SK-N-SH (cell line): ENCODE measurements at regions not wholly inside any gene's neighbourhood (a gene's known extent, or its start where the extent isn't known, plus 50 kb on each side); places are given as distances from the start of the nearest gene placed in this dataset.

Source experiments
- CTCF ChIA-PET: fragments of 300-600, 350-600 bp; formaldehyde crosslinking; extraction: SDS; loops from one replicate; lab custom pipeline; 2021; lab: Yijun Ruan, JAX
- POLR2A ChIA-PET: fragments of 350-600 bp; sonication (Branson Sonifier 250); formaldehyde crosslinking; extraction: SDS; loops from one replicate; lab custom pipeline; 2020; ENCODE audit warnings: antibody characterized with exemption, inconsistent platforms; lab: Yijun Ruan, JAX
- DNase-seq: peaks from one replicate; pipeline ENCODE4 v3.0.0; 2012
- H2AFZ ChIP-seq: fragments of 200-600 bp; sonication (generic); 2 replicates; pipeline ENCODE4 v1.8.1; 2016; ENCODE audit warnings: antibody characterized with exemption, mild to moderate bottlenecking, low read depth
- H3F3A ChIP-seq: fragments of 200-600 bp; sonication (generic); replicated peaks from 2 replicates; pipeline ENCODE3; 2016; ENCODE audit warnings: antibody characterized with exemption, mild to moderate bottlenecking; ENCODE audit not compliant: insufficient read depth
- H3K27ac ChIP-seq, 2 experiments: fragments of 200-500 bp in 1 of 2; fragments of 200-600 bp in 1 of 2; sonication (Bioruptor generic) in 1 of 2; sonication (generic), shearing (Covaris generic) in 1 of 2; 2 replicates each; pipeline versions ENCODE4 v1.5.1 to v1.6.1; 2014 to 2016; ENCODE audit warnings: low read depth in 2 of 2, inconsistent platforms in 1 of 2, low read length in 1 of 2, mild to moderate bottlenecking in 1 of 2, mixed read lengths in 1 of 2
- H3K27me3 ChIP-seq: fragments of 200-600 bp; sonication (generic), shearing (Covaris generic); 2 replicates; pipeline ENCODE4 v1.6.1; 2016; ENCODE audit warnings: mixed run types; ENCODE audit not compliant: insufficient read depth
- H3K36me3 ChIP-seq, 2 experiments: fragments of 200-500 bp in 1 of 2; fragments of 200-600 bp in 1 of 2; sonication (Bioruptor generic) in 1 of 2; sonication (generic) in 1 of 2; replicated peaks in 1 of 2; 2 replicates each; pipeline versions ENCODE3 to v1.5.1; 2014 to 2016; ENCODE audit warnings: low read length in 1 of 2, mild to moderate bottlenecking in 1 of 2; ENCODE audit not compliant: insufficient read depth in 2 of 2, control insufficient read depth in 1 of 2
- H3K4me1 ChIP-seq, 2 experiments: fragments of 200-500 bp in 1 of 2; fragments of 200-600 bp in 1 of 2; sonication (Bioruptor generic) in 1 of 2; sonication (generic), shearing (Covaris generic) in 1 of 2; 2 replicates each; pipeline versions ENCODE4 v1.5.1 to v1.6.1; 2014 to 2016; ENCODE audit warnings: low read depth in 1 of 2, low read length in 1 of 2, mixed run types in 1 of 2; ENCODE audit not compliant: insufficient read depth in 2 of 2, control insufficient read depth in 1 of 2
- H3K4me2 ChIP-seq: fragments of 200-600 bp; sonication (generic), shearing (Covaris generic); 2 replicates; pipeline ENCODE4 v1.6.1; 2017; ENCODE audit warnings: mixed run types
- H3K4me3 ChIP-seq, 2 experiments: fragments of 200-500 bp in 1 of 2; fragments of 200-600 bp in 1 of 2; sonication (Bioruptor generic) in 1 of 2; sonication (generic), shearing (Covaris generic) in 1 of 2; 2 replicates each; pipeline versions ENCODE4 v1.5.1 to v1.8.1; 2014 to 2016; ENCODE audit warnings: low read depth in 2 of 2, inconsistent platforms in 1 of 2, low read length in 1 of 2, mild to moderate bottlenecking in 1 of 2, mixed read lengths in 1 of 2, moderate library complexity in 1 of 2
- H3K79me2 ChIP-seq: fragments of 200-600 bp; sonication (generic); 2 replicates; pipeline ENCODE4 v1.8.1; 2017; ENCODE audit warnings: mild to moderate bottlenecking; ENCODE audit not compliant: insufficient read depth
- H3K9ac ChIP-seq: fragments of 200-600 bp; sonication (generic); 2 replicates; pipeline ENCODE4 v1.6.1; 2017; ENCODE audit warnings: mixed run types
- H3K9me2 ChIP-seq: fragments of 200-600 bp; sonication (generic); 2 replicates; pipeline ENCODE4 v1.6.1; 2017; ENCODE audit warnings: mixed run types
- H3K9me3 ChIP-seq: fragments of 200-600 bp; sonication (generic); 2 replicates; pipeline ENCODE4 v1.6.1; 2017; ENCODE audit warnings: mixed run types, mild to moderate bottlenecking, moderate library complexity
- H4K20me1 ChIP-seq: fragments of 200-600 bp; sonication (generic); 2 replicates; pipeline ENCODE4 v1.6.1; 2017; ENCODE audit warnings: mild to moderate bottlenecking, mixed run types; ENCODE audit not compliant: insufficient read depth
- EZH2phosphoT487 ChIP-seq: fragments of 200-600 bp; sonication (generic); IDR thresholded peaks from 2 replicates; pipeline ENCODE4 v1.6.1; 2017; ENCODE audit warnings: low read depth, mixed run types, mild to moderate bottlenecking, antibody characterized with exemption, moderate library complexity, borderline replicate concordance
- FOXM1 ChIP-seq: IDR thresholded peaks from 2 replicates; pipeline ENCODE4 v1.4.0; 2012; ENCODE audit warnings: low read depth, mild to moderate bottlenecking
- GABPA ChIP-seq: IDR thresholded peaks from 2 replicates; pipeline ENCODE4 v1.4.0; 2012; ENCODE audit warnings: low read depth, mild to moderate bottlenecking
- GATA2 ChIP-seq: sonication (generic); formaldehyde crosslinking; IDR thresholded peaks from 2 replicates; pipeline ENCODE4 v1.5.0; 2020; ENCODE audit warnings: mild to moderate bottlenecking, missing genetic modification reagents
- IRF3 ChIP-seq: fragments of 150-350 bp; IDR thresholded peaks from 2 replicates; pipeline ENCODE4 v1.6.1; 2016; ENCODE audit warnings: mild to moderate bottlenecking, low read depth, low read length
- MAX ChIP-seq: IDR thresholded peaks from 2 replicates; pipeline ENCODE4 v1.4.0; 2012; ENCODE audit warnings: low read depth
- NFIC ChIP-seq: IDR thresholded peaks from 2 replicates; pipeline ENCODE4 v1.4.0; 2012; ENCODE audit warnings: borderline replicate concordance
- NRF1 ChIP-seq: IDR thresholded peaks from 2 replicates; pipeline ENCODE4 v1.6.1; 2012; ENCODE audit warnings: low read depth, mild to moderate bottlenecking, low read length
- POLR2AphosphoS5 ChIP-seq: IDR thresholded peaks from 2 replicates; pipeline ENCODE4 v1.6.1; 2012; ENCODE audit warnings: low read depth, low read length
- RCOR1 ChIP-seq: fragments of 150-350 bp; IDR thresholded peaks from 2 replicates; pipeline ENCODE4 v1.6.1; 2017; ENCODE audit warnings: antibody characterized with exemption, low read length
- REST ChIP-seq: IDR thresholded peaks from 2 replicates; pipeline ENCODE4 v1.6.1; 2012; ENCODE audit warnings: mild to moderate bottlenecking, low read depth, low read length, moderate library complexity
- RFX5 ChIP-seq: IDR thresholded peaks from 2 replicates; pipeline ENCODE4 v1.6.1; 2012; ENCODE audit warnings: mild to moderate bottlenecking, improper control_type of control experiment, low read length
- RXRA ChIP-seq: IDR thresholded peaks from 2 replicates; pipeline ENCODE4 v1.4.0; 2012; ENCODE audit warnings: low read depth, mild to moderate bottlenecking, borderline replicate concordance
- TCF12 ChIP-seq: IDR thresholded peaks from 2 replicates; pipeline ENCODE4 v1.4.0; 2012
- USF1 ChIP-seq: IDR thresholded peaks from 2 replicates; pipeline ENCODE4 v1.4.0; 2012; ENCODE audit warnings: low read depth, borderline replicate concordance
- USF2 ChIP-seq: fragments of 150-350 bp; IDR thresholded peaks from 2 replicates; pipeline ENCODE4 v1.6.1; 2017; ENCODE audit warnings: antibody characterized with exemption, low read length, low read depth, borderline replicate concordance
- WGBS: methylation state at CpG from one replicate; pipeline ENCODE4 v1.1.6; 2017; ENCODE audit warnings: low lambda C conversion rate; 5-methylcytosine and 5-hydroxymethylcytosine counted together

GRCh38 chr13:73822668-73823592 lies 311.3 kb downstream of the KLF12 start (continued):
- TF ChIP-seq TCF12 (no peak), POLR2AphosphoS5 (no peak), NFIC (no peak), RCOR1 (no peak), EZH2phosphoT487 (no peak), IRF3 (no peak), GATA2 (no peak)

- DNase-seq, result no peak
- Histone ChIP-seq H3K36me3 (no peaks in the 10 kb centered on the region), H3K4me2 (no peak overlapping the region), H3K9me2 (no peaks in the 10 kb centered on the region), H3K9ac (no peak overlapping the region), H2AFZ (no peak overlapping the region), H3K27ac (no peak overlapping the region), H3K9me3 (no peaks in the 10 kb centered on the region), H3K79me2 (no peaks in the 10 kb centered on the region), H3K4me3 (no peak overlapping the region), H3K4me1 (no peaks in the 10 kb centered on the region; a peak in 1 of 4 replicates), H3K27me3 (no peaks in the 10 kb centered on the region), H3F3A (no peaks in the 10 kb centered on the region), H4K20me1 (no peaks in the 10 kb centered on the region)
- TF ChIP-seq GATA2 (no peak), RXRA (no peak), GABPA (no peak), NFIC (no peak)
- 81% methylated on average over 2 of the region's 2 CpGs for WGBS
- ChIA-PET CTCF (interaction anchor here (1.0 kb wide), 1 partner anchor 16 kb away, joined by 3 read pairs; no protein-coding TSS in a partner anchor), POLR2A (no interaction called here)
Measured at GRCh38 chr13:73820688-73821087, 313.5 kb downstream of the KLF12 start.

GRCh38 chr13:73820285-73820684 lies 313.9 kb downstream of the KLF12 start:
- no peaks in the 10 kb centered on the region for H3K9me3 ChIP-seq
- POLR2A ChIA-PET, result no interaction called here
- CTCF ChIA-PET, result interaction anchor here (1.0 kb wide), 2 partner anchors 16 to 466 kb away, joined by 3 read pairs; no protein-coding TSS in a partner anchor
- H3K4me3 ChIP-seq, result no peak overlapping the region
- H3F3A ChIP-seq, result no peaks in the 10 kb centered on the region
- no peaks in the 10 kb centered on the region for H3K9me2 ChIP-seq
- no peaks in the 10 kb centered on the region; a peak in 2 of 4 replicates for H3K4me1 ChIP-seq
- H3K9ac ChIP-seq, result no peak overlapping the region
- no peaks in the 10 kb centered on the region for H4K20me1 ChIP-seq
- H3K27ac ChIP-seq, result no peak overlapping the region
- DNase-seq, result no peak
- WGBS, result 95% methylated on average over 3 of the region's 3 CpGs
- H3K79me2 ChIP-seq, result no peaks in the 10 kb centered on the region
- no peaks in the 10 kb centered on the region for H3K27me3 ChIP-seq
- no peaks in the 10 kb centered on the region for H3K36me3 ChIP-seq
- no peak overlapping the region for H2AFZ ChIP-seq
- H3K4me2 ChIP-seq, result no peak overlapping the region
- TF ChIP-seq POLR2AphosphoS5, result no peak
- no peak for TF ChIP-seq FOXM1
- TF ChIP-seq MAX, result no peak
- TF ChIP-seq GATA2, result no peak
- no peak for TF ChIP-seq REST
- no peak for TF ChIP-seq RCOR1
- TF ChIP-seq USF1, result no peak
- no peak for TF ChIP-seq NRF1
- no peak for TF ChIP-seq RFX5
- no peak for TF ChIP-seq USF2
- no peak for TF ChIP-seq GABPA
- TF ChIP-seq RXRA, result no peak
